NCI-H2227 (cell line): ENCODE measurements at regions not wholly inside any gene's neighbourhood (a gene's known extent, or its start where the extent isn't known, plus 50 kb on each side); places are given as distances from the start of the nearest gene placed in this dataset.
"Not testable (repeated sequence)": the region's sequence is repeated elsewhere in the genome, so short reads cannot be mapped to it uniquely, and the experiment has no call there.

ENCODE experiments used
- DNase-seq: peaks from one replicate; lab custom pipeline; 2025; ENCODE audit not compliant: unreplicated experiment; lab: John Stamatoyannopoulos, UW

DNA sequence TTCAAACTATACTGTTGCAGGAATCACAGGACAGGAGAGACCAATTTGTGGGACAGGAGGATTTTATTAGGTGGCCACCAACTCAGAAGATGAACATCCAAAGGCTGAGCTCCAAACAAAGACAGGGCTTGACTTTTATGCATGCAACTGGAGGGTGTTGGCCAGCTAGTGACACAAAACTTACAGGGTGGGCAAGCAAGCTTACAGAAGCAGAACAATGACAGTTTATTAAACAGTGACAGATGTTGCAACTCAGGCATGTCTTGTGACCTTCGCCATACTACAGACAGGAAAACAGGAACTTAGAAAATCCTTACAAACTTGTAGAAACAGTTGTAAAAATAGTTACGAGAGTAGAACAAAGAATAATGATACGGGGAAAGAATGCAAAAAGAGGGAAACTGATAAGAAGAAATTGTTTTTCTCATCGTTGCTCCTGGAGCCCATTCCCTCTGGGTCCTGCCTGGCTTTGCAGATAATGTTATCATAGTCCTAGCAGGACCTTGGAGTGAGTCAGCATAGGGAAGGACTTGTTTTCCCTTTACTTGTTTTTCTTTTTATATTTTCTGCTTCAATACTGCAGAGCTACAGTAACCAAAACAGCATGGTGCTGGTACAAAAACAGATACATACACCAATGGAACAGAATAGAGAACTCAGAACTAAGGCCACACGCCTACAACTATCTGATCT, 2083.0 kb upstream of the ACO1 start:
- no peak for DNase-seq

DNA sequence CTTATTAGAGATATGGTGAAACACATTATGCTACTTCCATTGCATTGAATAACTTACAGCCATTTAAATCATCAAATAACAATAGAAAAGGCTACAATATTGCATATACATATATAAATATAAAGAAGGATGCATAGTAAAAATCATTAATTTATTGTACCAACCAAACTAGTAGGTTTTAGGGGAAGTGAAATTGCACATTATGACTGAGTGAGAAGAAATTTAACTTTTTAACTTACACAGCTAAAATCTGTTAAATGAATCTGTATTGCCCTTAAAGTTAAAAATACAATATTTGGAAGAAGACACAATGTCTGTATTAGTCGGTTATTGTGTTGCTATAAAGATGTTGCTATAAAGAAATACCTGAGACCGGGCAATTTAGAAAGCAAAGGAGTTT, 2073.7 kb upstream of the ACO1 start:
- no peak for DNase-seq

DNA sequence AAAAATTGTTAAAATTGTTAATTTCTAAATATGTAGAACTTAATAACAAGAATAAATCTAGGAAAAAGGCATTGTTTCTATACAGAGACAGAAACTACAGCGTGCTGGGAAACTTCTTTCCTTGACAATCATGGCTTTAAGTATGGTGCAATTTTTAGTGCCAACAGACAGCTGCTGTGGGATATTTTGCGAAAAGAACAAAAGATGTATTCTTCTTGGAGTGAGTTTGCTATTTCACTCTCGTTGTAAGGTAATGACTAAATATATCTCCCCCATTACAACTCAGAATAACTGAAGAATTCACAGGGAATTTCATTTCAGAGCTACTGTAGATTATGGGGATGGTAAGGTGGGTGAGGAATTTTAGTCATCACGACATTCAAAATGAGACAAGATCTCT, 2055.0 kb upstream of the ACO1 start:
- no peak for DNase-seq

DNA sequence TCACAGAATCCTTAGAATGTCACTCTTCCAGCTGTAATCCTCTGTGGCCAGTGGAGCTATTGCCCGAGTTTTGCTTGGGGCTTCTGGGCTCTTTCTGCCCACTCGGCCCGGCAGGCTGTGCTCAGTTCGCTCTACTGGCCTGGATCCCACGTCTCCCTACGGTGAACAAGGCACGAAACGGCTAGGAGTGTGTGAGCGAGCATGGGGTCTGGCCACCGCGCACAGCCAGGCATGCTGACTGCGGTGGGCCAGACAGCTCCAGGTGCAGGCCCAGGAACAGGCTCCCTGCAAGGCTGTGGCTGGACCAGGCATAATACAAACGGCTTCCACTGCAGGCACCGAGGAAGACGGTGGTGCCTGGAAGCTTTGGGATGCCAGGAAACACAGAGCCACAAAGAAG, 2035.5 kb upstream of the ACO1 start:
- no peak for DNase-seq

DNA sequence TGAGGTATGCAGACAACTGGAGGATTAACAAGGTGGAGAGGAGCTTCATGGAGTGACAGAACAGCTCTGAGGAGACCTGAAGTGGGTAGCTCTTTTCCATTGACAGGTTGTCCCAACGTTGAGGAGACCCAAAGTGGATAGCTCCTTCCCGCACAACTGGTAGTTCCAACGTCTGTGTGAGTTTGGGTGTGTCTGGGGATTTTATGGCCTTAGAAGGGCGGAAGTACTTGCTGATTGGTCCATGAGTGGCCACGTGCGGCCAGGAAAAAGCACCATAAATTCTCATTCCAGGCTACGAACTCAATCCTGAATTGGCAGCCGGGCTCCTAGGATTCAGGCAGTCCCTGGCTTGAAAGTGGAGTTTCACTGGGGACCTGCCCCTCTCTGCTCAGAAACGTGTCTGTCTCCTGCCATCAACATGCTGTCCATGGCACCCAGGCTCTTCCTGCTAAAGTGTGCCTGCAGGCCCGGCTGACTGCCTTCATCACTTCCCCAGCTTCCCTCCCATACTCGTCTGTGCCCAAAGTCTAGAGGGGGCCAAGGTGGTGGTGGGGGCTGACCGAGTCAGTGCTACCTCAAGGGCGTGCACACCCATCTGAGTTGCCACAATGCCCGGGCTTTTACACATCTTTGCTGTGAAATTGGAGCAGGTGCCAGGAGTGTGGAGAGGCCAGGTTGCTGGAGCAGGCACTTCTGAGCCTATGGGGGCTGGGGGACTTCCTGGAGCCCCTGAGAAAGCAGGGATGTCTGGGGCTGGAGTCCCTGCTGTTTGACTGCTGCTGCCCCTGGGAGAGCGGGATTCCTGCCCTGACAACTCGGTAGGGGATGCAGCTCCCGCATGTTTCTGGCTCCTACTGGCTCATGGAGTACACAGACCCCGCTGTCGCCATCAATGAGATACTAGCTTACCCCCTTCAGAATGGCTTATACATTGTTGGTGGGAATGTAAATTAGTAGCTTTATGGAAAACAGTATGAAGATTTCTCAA, 2034.6 kb upstream of the ACO1 start:
- DNase-seq, result peak; percentile 52

DNA sequence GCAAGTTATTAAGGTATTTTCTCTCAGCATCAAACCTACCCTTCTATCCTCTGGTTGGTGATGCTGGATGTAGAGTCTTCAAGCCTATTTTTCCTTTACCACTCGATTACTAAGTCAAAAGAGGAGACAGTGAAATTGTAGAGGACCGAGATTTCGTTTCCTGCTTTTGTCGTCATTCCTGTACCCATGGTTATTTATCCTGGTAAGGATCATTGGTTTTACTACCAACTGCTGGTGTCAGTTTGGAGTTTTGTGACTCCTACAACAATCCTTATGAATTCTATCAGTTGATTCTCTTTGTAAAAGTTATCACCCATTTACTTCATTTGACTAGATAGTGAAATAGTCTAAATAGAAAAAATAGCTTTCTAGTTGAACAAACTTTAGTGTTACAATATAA, 2028.2 kb upstream of the ACO1 start:
- no peak for DNase-seq

DNA sequence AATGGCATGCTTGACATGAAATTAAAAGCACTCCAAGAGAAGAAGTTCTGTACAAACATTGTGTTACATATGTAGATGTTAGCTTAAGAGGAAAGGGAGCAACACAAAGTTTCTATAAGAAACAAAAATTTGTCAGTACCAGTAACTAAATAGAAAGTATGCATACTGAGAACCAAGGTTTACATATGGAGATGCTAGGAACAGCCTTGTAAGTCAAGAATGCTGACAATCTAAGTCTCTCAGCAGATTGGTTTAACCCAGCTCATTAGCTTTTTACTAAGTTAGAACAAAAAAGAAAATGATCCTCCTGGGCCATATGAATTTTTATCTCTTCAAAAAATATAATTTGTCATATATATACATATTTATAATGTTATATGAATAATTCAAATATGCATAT, 2022.1 kb upstream of the ACO1 start:
- no peak for DNase-seq

DNA sequence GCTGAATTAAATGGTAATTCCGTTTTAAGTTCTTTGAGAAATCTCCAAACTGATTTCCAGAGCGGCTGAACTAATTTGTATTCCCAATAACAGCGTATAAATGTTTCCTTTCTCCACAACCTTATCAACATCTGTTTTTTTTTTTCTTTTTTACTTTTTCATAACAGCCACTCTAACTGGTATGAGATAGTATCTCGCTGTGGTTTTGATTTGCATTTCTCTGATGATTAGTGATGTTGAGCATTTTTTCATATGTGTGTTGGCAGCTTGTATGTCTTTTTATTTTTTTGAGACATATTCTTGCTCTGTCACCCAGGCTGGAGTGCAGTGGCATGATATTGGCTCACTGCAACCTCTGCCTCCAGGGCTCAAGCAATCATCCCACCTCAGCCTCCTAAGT, 2018.3 kb upstream of the ACO1 start:
- DNase-seq, result not testable (repeated sequence)

DNA sequence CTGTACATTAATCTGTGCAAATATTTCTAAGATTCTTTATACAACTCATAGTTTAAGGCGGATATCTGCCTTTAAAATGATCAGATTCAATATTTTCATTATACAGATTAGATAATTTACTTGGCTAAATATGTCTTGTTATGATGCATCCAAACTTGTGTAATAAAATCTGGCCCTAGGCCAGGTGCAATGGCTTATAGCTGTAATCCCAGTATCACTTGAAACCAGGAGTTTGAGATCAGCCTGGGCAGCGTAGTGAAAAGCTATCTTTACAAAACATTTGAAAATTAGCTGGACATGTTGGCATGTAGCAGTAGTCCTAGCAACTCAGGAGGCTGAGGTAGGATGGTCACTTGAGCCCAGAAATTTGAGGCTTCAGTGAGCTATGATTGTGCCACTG, 2002.2 kb upstream of the ACO1 start:
- no peak for DNase-seq

DNA sequence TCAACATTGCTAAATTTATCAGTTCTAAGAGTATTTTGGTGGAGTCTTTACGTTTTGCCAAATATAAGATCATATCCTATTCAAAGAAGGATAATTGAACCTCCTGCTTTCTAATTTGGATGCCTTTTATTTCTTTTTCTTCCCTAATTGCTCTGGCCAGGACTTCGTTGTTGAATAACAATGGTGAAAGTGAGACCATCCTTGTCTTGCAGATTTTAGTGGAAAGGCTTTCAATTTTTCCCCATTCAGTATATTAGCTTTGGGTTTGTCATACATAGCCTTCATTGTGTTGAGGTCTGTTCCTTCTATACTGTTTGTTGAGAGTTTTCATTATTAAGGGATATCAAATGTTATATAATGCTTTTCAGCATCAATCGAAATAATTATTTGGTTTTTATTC, 1974.2 kb upstream of the ACO1 start:
- DNase-seq, result no peak

DNA sequence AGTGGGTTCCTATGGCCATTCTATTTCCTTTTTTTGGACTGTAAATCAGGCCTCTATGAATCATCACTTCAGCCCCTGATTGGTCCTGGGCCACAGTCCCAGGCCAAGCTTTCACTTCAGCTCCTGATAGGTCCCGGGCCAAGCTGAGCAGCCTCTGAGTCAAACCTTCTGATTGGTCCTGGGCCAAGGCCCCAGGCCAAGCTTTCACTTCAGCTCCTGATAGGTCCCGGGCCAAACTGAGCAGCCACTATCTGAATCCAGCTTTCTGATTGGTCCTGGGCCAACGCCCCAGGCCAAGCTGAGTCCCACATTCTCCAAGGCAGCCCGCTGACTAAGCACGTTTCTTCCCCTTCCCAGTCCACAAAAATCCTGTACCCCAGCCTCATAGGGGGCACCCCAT, 1972.9 kb upstream of the ACO1 start:
- no peak for DNase-seq

DNA sequence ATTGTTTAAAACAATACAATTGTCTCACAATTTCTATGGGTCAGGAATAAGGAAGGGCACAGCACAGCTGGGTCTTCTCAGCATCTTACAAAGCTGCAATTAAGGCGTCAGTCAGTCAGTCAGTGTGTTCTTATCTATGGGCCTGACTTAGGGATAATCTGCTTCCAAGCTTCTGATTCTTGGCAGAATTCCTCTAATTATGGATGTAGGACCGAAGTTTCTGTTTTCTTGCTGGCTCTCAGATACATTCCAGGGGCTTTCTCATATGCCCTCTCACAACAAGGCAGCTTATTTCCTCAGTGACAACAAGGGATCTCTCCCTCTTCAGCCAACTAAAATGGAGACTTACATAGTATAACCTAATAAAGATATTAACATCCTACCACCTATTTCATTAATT, 1925.3 kb upstream of the ACO1 start:
- DNase-seq, result no peak

DNA sequence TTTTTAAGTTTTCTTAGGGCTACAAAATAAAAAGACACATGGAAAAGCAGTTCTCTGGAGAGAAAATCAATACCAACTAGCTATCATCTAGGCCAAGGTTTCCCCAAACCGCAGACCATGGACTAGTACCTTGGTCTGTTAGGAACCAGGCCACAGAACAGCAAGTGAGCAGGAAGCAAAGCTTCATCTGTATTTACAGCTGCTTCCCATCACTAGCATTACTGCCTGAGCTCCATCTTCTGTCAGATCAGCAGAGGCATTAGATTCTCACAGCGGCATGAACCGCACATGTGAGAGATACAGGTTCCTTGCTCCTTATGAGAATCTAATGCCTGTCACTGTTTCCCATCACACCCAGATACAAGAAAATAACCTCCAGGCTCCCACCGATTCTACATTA, 1907.6 kb upstream of the ACO1 start:
- no peak for DNase-seq

DNA sequence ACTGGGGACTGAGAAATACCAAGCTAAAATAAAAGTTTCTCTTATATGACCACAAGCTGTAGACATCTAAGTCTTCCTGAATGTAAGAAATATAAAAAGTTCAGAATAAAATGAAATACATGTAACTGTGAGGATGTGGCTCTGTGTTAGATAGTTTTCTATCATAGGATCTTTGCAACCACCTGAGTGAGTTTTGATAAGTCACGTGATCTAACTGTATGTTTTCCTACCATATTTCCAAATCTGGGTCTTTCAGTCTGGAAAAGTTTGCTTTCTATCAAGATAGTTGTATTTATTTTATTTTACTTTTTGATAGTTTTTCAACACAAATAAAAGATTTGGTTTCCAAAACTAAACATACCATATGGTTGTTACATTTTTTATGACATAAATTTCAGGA, 1905.8 kb upstream of the ACO1 start:
- DNase-seq, result no peak

DNA sequence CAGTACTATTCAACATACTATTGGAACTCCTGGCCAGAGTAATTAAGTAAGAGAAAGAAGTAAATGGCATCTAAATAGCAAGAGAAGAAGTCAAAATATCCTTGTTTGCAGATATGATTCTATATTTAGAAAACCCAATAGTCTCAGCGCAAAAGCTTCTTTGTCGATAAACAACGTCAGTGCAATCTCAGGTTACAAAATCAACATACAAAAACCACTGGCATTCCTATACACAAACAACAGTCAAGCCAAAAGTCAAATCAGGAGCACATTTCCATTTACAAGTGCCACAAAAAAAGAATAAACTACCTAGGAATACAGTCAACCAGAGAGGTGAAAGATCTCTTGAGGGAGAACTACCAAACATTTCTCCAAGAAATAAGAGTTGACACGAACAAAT, 1901.9 kb upstream of the ACO1 start:
- no peak for DNase-seq

DNA sequence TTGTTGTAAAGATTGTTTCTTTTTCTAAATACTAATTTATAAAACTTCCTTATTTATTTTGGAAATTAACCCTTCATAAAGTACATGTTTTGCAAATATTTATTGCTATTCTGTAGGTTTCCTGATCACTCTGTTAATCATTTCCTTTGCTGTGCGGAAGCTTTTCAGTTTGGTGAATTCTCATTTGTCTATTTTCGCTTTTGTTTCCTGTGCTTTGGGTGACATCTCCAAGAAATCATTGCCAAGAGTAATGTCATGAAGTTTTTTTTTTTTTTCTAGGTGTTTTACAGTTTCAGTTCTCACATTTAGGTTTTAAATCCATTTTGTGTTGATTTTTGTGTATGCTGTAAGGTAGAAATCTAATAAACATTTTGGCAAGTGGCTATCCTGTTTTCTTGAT, 1899.8 kb upstream of the ACO1 start:
- no peak for DNase-seq

DNA sequence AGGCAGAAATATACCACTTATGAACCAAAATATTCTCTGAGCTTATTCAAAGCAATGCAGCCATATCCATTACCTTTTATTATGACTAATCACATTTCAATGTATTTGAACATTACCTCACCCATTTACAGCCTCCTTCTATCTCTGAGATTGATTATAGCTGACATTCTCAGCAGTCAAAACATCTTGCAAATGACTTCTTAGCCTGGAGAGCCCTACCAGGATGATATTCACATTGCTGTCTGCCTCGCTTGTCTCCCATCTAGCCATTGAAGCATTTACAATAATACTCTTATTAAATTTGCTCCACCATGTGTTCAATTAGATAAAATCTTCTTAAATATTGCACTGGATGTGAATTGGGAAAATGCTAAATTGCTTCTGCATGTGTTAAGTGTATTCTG, 1879.9 kb upstream of the ACO1 start:
- no peak for DNase-seq

DNA sequence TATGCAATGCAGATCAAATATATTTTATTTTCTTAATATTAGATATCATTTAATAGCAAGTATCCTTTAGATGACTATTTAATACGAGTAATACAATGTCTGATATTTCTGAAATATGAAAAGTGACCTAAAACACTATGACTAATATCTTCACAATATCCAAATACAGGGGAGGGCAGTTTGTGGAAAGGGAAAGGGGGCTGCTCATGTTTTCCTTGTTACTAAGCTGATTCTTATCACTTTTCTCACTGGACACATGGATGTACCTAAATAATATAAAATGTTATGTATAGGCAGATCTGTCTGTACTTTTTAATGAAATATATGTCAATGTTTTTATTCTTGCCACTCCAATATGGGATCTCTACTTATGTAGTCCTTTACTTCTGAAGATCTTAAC, 1879.1 kb upstream of the ACO1 start:
- no peak for DNase-seq

DNA sequence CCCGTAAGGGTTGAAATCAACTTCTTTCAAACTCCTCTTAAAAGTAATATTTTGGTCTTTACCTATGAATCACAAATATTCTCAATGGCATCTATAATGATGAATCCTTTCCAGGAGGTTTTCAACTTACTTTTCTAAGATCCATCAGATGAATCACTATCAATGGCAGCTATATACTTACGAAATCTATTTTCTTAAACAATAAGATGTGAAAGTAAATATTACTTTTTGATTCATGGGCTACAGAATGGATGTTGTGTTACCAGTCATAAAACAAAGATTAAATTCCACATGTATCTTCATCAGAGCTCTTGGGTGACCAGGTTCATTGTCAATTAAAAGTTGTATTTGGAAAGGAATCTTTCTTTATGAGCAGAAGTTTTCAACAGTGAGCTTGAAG, 1877.7 kb upstream of the ACO1 start:
- no peak for DNase-seq

DNA sequence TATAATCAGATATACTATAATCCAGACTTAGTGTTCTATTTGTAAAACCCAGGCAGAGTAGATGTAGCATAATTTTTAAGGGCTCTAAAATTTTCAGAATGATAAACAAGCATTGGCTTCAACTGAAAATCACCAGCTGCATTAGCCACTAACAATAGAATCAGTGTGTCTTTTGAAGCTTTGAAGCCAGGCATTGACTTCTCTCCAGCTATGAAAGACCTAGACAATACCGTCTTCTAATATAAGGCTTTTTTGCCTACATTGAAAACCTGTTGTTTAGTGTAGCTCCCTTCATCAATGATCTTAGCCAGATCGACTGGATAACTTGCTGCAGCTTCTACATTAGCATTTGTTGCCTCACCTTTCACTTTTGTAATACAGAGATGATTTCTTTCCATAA, 1877.3 kb upstream of the ACO1 start:
- no peak for DNase-seq

DNA sequence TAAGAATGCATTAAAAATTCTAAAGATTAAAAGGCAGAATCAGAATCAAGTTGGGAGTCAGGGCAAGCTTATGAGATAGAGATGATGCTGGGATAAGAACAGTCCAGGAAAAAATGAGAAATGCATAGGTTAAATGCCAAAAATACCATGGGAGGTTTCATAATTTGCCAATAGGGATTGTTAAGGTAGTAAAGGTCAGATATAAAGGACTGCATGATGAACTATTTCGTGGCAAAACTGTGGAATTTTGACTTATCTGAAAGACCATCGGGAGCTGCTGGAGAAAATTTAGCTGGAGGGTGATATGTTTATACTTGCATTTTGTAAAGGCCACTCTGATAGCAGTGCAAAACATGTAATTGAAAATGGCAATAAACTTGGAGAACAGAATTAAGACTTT, 1872.8 kb upstream of the ACO1 start:
- DNase-seq, result no peak

DNA sequence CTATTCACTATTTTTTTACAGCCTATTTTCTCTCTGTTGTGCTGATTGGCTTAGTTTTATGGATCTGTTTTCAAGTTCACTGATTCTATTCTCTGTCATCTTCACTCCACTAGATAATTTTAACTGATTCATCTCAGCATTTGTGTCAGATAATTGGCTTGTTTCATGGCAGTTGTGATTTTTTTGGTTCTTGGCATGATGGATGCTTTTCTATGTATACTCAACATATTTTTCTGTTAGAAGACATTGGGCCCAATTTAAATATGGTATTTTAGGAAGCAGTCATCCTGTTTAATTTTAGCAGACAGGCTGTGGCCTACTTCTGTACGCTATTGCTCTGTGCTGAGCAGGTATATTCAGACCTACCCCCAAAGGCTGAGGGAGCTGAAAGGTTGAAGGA, 1865.3 kb upstream of the ACO1 start:
- no peak for DNase-seq

DNA sequence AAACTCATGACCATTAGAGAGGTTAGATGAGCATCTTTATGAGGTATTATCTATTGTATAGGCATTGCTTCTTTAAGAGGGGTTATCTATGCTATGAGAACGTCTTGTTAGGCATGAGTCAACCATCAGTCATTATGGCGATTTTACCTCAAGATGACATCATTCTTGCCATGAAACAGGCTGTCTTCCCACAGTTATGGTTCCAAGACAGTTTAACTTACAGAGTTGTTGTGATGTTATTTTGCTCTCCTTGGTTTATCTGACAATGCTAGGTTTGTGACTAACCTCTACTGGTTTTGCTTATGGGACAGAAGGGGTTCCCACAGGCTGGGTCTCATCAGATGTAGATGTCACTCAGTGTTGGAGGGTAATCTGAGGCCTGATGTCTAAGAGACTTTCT, 1864.7 kb upstream of the ACO1 start:
- no peak for DNase-seq
